ENCODE measurements at regions not wholly inside any gene's neighbourhood (a gene's known extent, or its start where the extent isn't known, plus 50 kb on each side); places are given as distances from the start of the nearest gene placed in this dataset.
"Not testable (repeated sequence)": the region's sequence is repeated elsewhere in the genome, so short reads cannot be mapped to it uniquely, and the experiment has no call there.

GRCh38 chrX:1059576-1060561 is 152.6 kb downstream of the CRLF2 start:
- no peak for DNase-seq

GRCh38 chrX:1053600-1053999 is 158.8 kb downstream of the CRLF2 start:
- not testable (repeated sequence) for DNase-seq

- no peak for DNase-seq
Observed at GRCh38 chrX:1053072-1053471, 159.4 kb downstream of the CRLF2 start.

- no peak for DNase-seq
Observed at GRCh38 chrX:1052021-1052420, 160.4 kb downstream of the CRLF2 start.

- no peak for DNase-seq
Observed at GRCh38 chrX:1051421-1051820, 161.0 kb downstream of the CRLF2 start.

- DNase-seq: no peak
Observed at GRCh38 chrX:1045680-1046314, 166.7 kb downstream of the CRLF2 start.

- no peak for DNase-seq
Observed at GRCh38 chrX:1041091-1041490, 171.4 kb downstream of the CRLF2 start.

GRCh38 chrX:1035931-1036330 is 176.5 kb downstream of the CRLF2 start:
- DNase-seq: not testable (repeated sequence)

- DNase-seq: no peak
Observed at GRCh38 chrX:1035206-1035605, 177.2 kb downstream of the CRLF2 start.

- DNase-seq: no peak
Observed at GRCh38 chrX:1034717-1035116, 177.7 kb downstream of the CRLF2 start.

GRCh38 chrX:1031521-1032430 is 180.7 kb downstream of the CRLF2 start:
- no peak for DNase-seq

- DNase-seq: no peak
Observed at GRCh38 chrX:1029494-1029893, 183.0 kb downstream of the CRLF2 start.

GRCh38 chrX:1027680-1028079 is 184.8 kb downstream of the CRLF2 start:
- no peak for DNase-seq

- DNase-seq: no peak
Observed at GRCh38 chrX:1027133-1027532, 185.3 kb downstream of the CRLF2 start.

GRCh38 chrX:1026263-1027015 is 186.0 kb downstream of the CRLF2 start:
- DNase-seq: no peak

- no peak for DNase-seq
Observed at GRCh38 chrX:1025413-1025812, 187.0 kb downstream of the CRLF2 start.

GRCh38 chrX:1023676-1024075 is 188.8 kb downstream of the CRLF2 start:
- no peak for DNase-seq

- not testable (repeated sequence) for DNase-seq
Observed at GRCh38 chrX:1021314-1021993, 191.0 kb downstream of the CRLF2 start.

GRCh38 chrX:1020634-1021166 is 191.7 kb downstream of the CRLF2 start:
- no peak for DNase-seq

GRCh38 chrX:1016926-1017325 is 195.5 kb downstream of the CRLF2 start:
- DNase-seq: not testable (repeated sequence)

- DNase-seq: not testable (repeated sequence)
Observed at GRCh38 chrX:1016281-1016680, 196.2 kb downstream of the CRLF2 start.
